AG04450 (cell line): ENCODE measurements at regions not wholly inside any gene's neighbourhood (a gene's known extent, or its start where the extent isn't known, plus 50 kb on each side); places are given as distances from the start of the nearest gene placed in this dataset.

Experiments
- CTCF ChIA-PET: fragments of 300-600, 350-600 bp; formaldehyde crosslinking; extraction: SDS; loops from one replicate; lab custom pipeline; 2022; ENCODE audit warnings: antibody characterized with exemption, inconsistent platforms; lab: Charles Lee
- POLR2A ChIA-PET: fragments of 350-600 bp; formaldehyde crosslinking; extraction: SDS; loops from one replicate; lab custom pipeline; 2021; ENCODE audit warnings: antibody characterized with exemption, inconsistent platforms; lab: Yijun Ruan, JAX
- DNase-seq: peaks from one replicate; pipeline ENCODE4 v3.0.0-alpha.2; 2011; ENCODE audit warnings: low read depth, low spot score
- H3K27ac ChIP-seq: one replicate; pipeline ENCODE4 v1.5.1; 2012; ENCODE audit warnings: low read depth, low read length, control low read depth
- H3K27me3 ChIP-seq: one replicate; pipeline ENCODE4 v1.6.0; 2012; ENCODE audit warnings: low read length; ENCODE audit not compliant: control insufficient read depth, insufficient read depth
- H3K4me3 ChIP-seq: 2 replicates; pipeline ENCODE4 v1.5.1; 2011; ENCODE audit warnings: mild to moderate bottlenecking, low read depth, low read length, control low read depth
- H3K9me3 ChIP-seq: 2 replicates; pipeline ENCODE4 v1.5.1; 2012; ENCODE audit warnings: low read length; ENCODE audit not compliant: control insufficient read depth, insufficient read depth
- TF ChIP-seq, protein P1 (sequence below): IDR thresholded peaks from 2 replicates; pipeline ENCODE4 v1.5.1; 2011; ENCODE audit warnings: low read depth, low read length, control low read depth, inconsistent platforms

DNA sequence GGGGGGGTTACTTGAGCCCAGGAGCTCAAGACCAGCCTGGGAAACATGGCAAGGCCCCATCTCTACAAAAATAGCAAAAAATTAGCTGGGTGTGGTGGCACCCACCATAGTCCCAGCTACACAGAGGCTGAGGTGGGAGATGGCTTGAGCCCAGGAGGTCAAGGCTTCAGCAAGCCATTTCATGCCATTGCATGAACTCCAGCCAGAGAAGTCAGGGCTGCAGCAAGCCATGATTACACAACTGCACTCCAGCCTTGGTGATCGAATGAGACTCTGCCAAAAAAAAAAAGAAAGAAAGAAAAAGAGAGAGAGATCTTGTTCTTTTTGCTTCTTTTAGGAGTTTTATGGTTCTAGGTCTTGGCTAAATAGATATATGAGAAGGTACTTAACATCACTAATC lies 200.2 kb upstream of the PHYHIPL start:
- Histone ChIP-seq H3K27me3 (no peaks in the 10 kb centered on the region), H3K4me3 (no peak overlapping the region), H3K9me3 (no peaks in the 10 kb centered on the region), H3K27ac (no peak overlapping the region)
- POLR2A ChIA-PET: no interaction called here
- CTCF ChIA-PET: no interaction called here
- TF ChIP-seq, protein P1, sequence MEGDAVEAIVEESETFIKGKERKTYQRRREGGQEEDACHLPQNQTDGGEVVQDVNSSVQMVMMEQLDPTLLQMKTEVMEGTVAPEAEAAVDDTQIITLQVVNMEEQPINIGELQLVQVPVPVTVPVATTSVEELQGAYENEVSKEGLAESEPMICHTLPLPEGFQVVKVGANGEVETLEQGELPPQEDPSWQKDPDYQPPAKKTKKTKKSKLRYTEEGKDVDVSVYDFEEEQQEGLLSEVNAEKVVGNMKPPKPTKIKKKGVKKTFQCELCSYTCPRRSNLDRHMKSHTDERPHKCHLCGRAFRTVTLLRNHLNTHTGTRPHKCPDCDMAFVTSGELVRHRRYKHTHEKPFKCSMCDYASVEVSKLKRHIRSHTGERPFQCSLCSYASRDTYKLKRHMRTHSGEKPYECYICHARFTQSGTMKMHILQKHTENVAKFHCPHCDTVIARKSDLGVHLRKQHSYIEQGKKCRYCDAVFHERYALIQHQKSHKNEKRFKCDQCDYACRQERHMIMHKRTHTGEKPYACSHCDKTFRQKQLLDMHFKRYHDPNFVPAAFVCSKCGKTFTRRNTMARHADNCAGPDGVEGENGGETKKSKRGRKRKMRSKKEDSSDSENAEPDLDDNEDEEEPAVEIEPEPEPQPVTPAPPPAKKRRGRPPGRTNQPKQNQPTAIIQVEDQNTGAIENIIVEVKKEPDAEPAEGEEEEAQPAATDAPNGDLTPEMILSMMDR: no peak
- no peak for DNase-seq

GRCh38 chr10:58979711-58980110 lies 196.7 kb upstream of the PHYHIPL start:
- Histone ChIP-seq H3K9me3 (no peaks in the 10 kb centered on the region), H3K27ac (no peak overlapping the region), H3K4me3 (no peak overlapping the region), H3K27me3 (no peaks in the 10 kb centered on the region)
- TF ChIP-seq, protein P1: no peak
- ChIA-PET CTCF (interaction anchor here (0.5 kb wide), 1 partner anchor 19 kb away, joined by 3 read pairs; no protein-coding TSS in a partner anchor), POLR2A (no interaction called here)
- no peak for DNase-seq

DNA sequence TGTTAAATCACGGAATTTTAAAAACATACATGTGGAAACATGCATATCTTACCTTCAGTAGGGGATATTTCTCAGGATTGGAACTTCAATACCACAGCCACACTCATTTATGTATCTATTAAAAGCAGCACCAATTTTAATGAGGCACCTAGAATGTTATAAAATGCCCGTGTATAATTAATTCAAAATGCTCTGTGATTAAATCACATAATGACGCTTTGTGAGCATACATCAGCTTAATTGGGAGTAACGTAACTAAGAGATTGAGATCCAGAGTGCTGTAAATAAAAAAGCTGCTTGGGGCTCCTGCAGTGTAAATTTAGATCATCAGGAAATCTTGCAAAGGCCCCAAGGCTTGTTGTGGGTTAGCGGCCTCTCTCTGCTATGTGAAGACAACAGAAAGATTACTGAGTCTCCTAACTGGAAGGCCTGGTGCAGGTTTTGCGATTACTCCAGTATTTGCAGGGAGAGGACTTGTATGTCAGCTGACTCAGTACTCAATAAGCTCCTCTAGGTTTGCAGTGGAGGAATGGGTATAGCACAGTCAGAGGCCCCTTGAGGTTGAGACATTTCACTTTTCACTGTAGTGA lies 195.5 kb upstream of the PHYHIPL start:
- CTCF ChIA-PET: interaction anchor here (0.7 kb wide), 1 partner anchor 21 kb away, joined by 4 read pairs; no protein-coding TSS in a partner anchor

GRCh38 chr10:58981846-58982245 lies 194.6 kb upstream of the PHYHIPL start:
- POLR2A ChIA-PET: no interaction called here
- CTCF ChIA-PET: interaction anchor here (1.2 kb wide), 1 partner anchor 30 kb away, joined by 5 read pairs; no protein-coding TSS in a partner anchor
- H3K27me3 ChIP-seq: peaks cover 4% of the 10 kb centered on the region
- DNase-seq: no peak
- TF ChIP-seq, protein P1: no peak
- H3K27ac ChIP-seq: no peak overlapping the region
- H3K4me3 ChIP-seq: no peak overlapping the region
- no peaks in the 10 kb centered on the region for H3K9me3 ChIP-seq

More for the DNA sequence above, 195.5 kb upstream of the PHYHIPL start:
- TF ChIP-seq, protein P1: no peak
- no peak overlapping the region for H3K27ac ChIP-seq
- DNase-seq: no peak
- H3K9me3 ChIP-seq: no peaks in the 10 kb centered on the region
- H3K27me3 ChIP-seq: peaks cover 4% of the 10 kb centered on the region
- POLR2A ChIA-PET: no interaction called here
- H3K4me3 ChIP-seq: no peak overlapping the region

GRCh38 chr10:58982470-58983239 lies 193.8 kb upstream of the PHYHIPL start:
- TF ChIP-seq, protein P1: no peak
- CTCF ChIA-PET: interaction anchor here (1.1 to 1.2 kb wide), 2 partner anchors 30 to 644 kb away, joined by 3 to 5 read pairs; no protein-coding TSS in a partner anchor
- peaks cover 4% of the 10 kb centered on the region for H3K27me3 ChIP-seq
- POLR2A ChIA-PET: no interaction called here
- H3K4me3 ChIP-seq: no peak overlapping the region
- H3K27ac ChIP-seq: no peak overlapping the region
- no peak for DNase-seq
- no peaks in the 10 kb centered on the region for H3K9me3 ChIP-seq
